HG03108 (cell line): ENCODE measurements at regions not wholly inside any gene's neighbourhood (a gene's known extent, or its start where the extent isn't known, plus 50 kb on each side); places are given as distances from the start of the nearest gene placed in this dataset.

Experiments used
- ATAC-seq: cut with Tn5 transposase; IDR thresholded peaks from one replicate; pipeline ENCODE4 v1.9.1; 2021; ENCODE audit warnings: moderate library complexity; ENCODE audit not compliant: unreplicated experiment

- ATAC-seq = no peak
Observed at GRCh38 chr9:118457171-118458000, 753.2 kb downstream of the TLR4 start.

- no peak for ATAC-seq
Observed at GRCh38 chr9:118459913-118460312, 755.7 kb downstream of the TLR4 start.

- no peak for ATAC-seq
Observed at GRCh38 chr9:118463419-118463818, 759.2 kb downstream of the TLR4 start.

- ATAC-seq = no peak
Observed at GRCh38 chr9:118473521-118473920, 769.3 kb downstream of the TLR4 start.

GRCh38 chr9:118478752-118479151 lies 774.5 kb downstream of the TLR4 start:
- no peak for ATAC-seq

- no peak for ATAC-seq
Observed at GRCh38 chr9:118482306-118482705, 778.1 kb downstream of the TLR4 start.

GRCh38 chr9:118483677-118484076 lies 779.5 kb downstream of the TLR4 start:
- no peak for ATAC-seq

GRCh38 chr9:118503236-118503635 lies 799.0 kb downstream of the TLR4 start:
- no peak for ATAC-seq

- no peak for ATAC-seq
Observed at GRCh38 chr9:118510711-118511110, 806.5 kb downstream of the TLR4 start.

GRCh38 chr9:118515947-118516346 lies 811.7 kb downstream of the TLR4 start:
- no peak for ATAC-seq

- ATAC-seq = no peak
Observed at GRCh38 chr9:118521261-118521660, 817.1 kb downstream of the TLR4 start.

- peak; percentile 69 for ATAC-seq
Observed at GRCh38 chr9:118522093-118523028, 818.2 kb downstream of the TLR4 start.

- ATAC-seq = no peak
Observed at GRCh38 chr9:118527261-118527660, 823.1 kb downstream of the TLR4 start.

- no peak for ATAC-seq
Observed at GRCh38 chr9:118529210-118529609, 825.0 kb downstream of the TLR4 start.

GRCh38 chr9:118529624-118530214 lies 825.5 kb downstream of the TLR4 start:
- peak; percentile 80 for ATAC-seq

GRCh38 chr9:118532592-118532991 lies 828.4 kb downstream of the TLR4 start:
- ATAC-seq = no peak

- no peak for ATAC-seq
Observed at GRCh38 chr9:118533101-118533500, 828.9 kb downstream of the TLR4 start.

GRCh38 chr9:118533850-118534249 lies 829.6 kb downstream of the TLR4 start:
- ATAC-seq = no peak

GRCh38 chr9:118536153-118536552 lies 832.0 kb downstream of the TLR4 start:
- ATAC-seq = no peak

GRCh38 chr9:118538959-118539358 lies 830.3 kb downstream of the BRINP1 start:
- ATAC-seq = no peak

- ATAC-seq = no peak
Observed at GRCh38 chr9:118553465-118553864, 815.8 kb downstream of the BRINP1 start.
